ENCODE measurements at regions not wholly inside any gene's neighbourhood (a gene's known extent, or its start where the extent isn't known, plus 50 kb on each side); places are given as distances from the start of the nearest gene placed in this dataset.
"Not testable (repeated sequence)": the region's sequence is repeated elsewhere in the genome, so short reads cannot be mapped to it uniquely, and the experiment has no call there.

DNA sequence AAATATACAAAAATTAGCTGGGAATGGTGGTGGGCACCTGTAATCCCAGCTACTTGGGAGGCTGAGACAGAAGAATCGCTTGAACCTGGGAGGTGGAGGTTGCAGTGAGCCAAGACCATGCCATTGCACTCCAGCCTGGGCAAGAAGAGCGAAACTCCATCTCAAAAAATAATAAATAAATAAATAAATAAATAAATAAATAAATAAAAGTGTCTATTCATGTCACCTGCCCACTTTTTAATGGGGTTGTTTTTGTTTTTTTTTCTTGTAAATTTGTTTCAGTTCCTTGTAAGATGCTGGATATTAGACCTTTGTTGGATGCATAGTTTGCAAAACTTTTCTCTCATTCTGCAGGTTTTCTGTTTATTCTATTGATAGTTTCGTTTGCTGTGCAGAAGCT is 71.9 kb upstream of the KCNAB1 start:
- DNase-seq (ENCODE audit: low read depth in 2 of 2): not testable (repeated sequence)

DNA sequence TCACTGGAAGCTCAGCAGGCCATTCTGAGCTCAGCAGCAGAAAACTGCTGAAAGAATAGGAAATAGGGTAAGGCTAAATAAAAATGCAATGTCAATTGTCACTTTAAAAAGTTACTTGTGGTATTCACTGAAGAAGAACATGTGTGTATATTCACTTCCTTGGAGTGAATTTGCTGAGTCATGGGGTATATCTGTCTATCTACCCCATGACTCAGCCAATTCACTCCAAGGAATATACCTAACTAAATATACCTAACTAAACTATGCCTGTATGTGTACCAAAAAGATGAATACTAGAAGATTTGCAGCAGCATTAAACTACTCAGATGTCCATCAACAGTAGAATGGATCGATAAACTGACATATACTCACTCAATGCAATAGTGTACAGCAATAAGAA is 69.5 kb upstream of the KCNAB1 start:
- DNase-seq (ENCODE audit: low read depth in 2 of 2): no peak

GRCh38 chr3:156051651-156052050 is 68.7 kb upstream of the KCNAB1 start:
- DNase-seq (ENCODE audit: low read depth in 2 of 2): no peak

DNA sequence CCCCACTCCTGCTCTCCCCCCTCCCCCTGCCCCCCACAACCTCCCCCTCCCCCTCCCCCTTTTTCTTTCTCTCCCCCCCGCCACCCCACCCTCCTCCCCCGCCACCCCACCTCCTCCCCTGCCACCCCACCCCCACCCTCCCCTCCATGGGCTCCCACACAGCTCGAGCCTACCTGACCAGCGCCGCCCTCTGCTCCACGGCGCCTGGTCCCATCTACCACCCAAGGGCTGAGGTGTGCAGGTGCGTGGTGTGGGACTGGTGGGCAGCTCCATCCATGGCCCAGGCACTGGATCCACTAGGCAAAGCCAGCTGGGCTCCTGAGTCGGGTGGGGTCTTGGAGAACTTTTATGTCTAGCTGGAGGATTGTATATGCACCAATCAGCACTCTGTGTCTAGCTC is 68.3 kb upstream of the KCNAB1 start:
- no peak for DNase-seq (ENCODE audit: low read depth in 2 of 2)

- DNase-seq (ENCODE audit: low read depth in 2 of 2): no peak
Observed at GRCh38 chr3:156059950-156060501, 60.4 kb upstream of the KCNAB1 start.

GRCh38 chr3:156068151-156068550 is 52.2 kb upstream of the KCNAB1 start:
- not testable (repeated sequence) for DNase-seq (ENCODE audit: low read depth in 2 of 2)

GRCh38 chr3:156070028-156070427 is 50.4 kb upstream of the KCNAB1 start:
- no peak for DNase-seq (ENCODE audit: low read depth in 2 of 2)
